Activated T-cell treated with anti-CD3 and anti-CD28 coated beads, Interleukin-2, amount 50 U/mL, for 24 hours (primary cell): ENCODE measurements at regions not wholly inside any gene's neighbourhood (a gene's known extent, or its start where the extent isn't known, plus 50 kb on each side); places are given as distances from the start of the nearest gene placed in this dataset.

Experiments
- DNase-seq: peaks from one replicate; pipeline ENCODE4 v3.0.0-alpha.2; 2020
- H3K27ac Mint-ChIP-seq: 2 replicates; pipeline ENCODE4 v1.8.0; 2020; ENCODE audit warnings: mild to moderate bottlenecking, mixed read lengths
- H3K27me3 Mint-ChIP-seq: 2 replicates; pipeline ENCODE4 v1.8.0; 2020; ENCODE audit warnings: mixed read lengths
- H3K36me3 Mint-ChIP-seq: 2 replicates; pipeline ENCODE4 v1.8.0; 2020; ENCODE audit warnings: low read depth, mixed read lengths
- H3K4me1 Mint-ChIP-seq: 2 replicates; pipeline ENCODE4 v1.8.0; 2020; ENCODE audit warnings: low read depth, mixed read lengths
- H3K4me3 Mint-ChIP-seq: 2 replicates; pipeline ENCODE4 v1.8.0; 2020; ENCODE audit warnings: mild to moderate bottlenecking, moderate library complexity, mixed read lengths
- H3K9me3 Mint-ChIP-seq: 2 replicates; pipeline ENCODE4 v1.8.0; 2020; ENCODE audit warnings: mixed read lengths

GRCh38 chr2:120995656-120996190 lies 260.1 kb downstream of the GLI2 start:
- no peaks in the 10 kb centered on the region for H3K9me3 Mint-ChIP-seq
- no peak overlapping the region for H3K4me3 Mint-ChIP-seq
- H3K4me1 Mint-ChIP-seq: no peaks in the 10 kb centered on the region
- H3K36me3 Mint-ChIP-seq: no peaks in the 10 kb centered on the region
- no peak for DNase-seq
- H3K27ac Mint-ChIP-seq: no peak overlapping the region
- H3K27me3 Mint-ChIP-seq: no peaks in the 10 kb centered on the region

DNA sequence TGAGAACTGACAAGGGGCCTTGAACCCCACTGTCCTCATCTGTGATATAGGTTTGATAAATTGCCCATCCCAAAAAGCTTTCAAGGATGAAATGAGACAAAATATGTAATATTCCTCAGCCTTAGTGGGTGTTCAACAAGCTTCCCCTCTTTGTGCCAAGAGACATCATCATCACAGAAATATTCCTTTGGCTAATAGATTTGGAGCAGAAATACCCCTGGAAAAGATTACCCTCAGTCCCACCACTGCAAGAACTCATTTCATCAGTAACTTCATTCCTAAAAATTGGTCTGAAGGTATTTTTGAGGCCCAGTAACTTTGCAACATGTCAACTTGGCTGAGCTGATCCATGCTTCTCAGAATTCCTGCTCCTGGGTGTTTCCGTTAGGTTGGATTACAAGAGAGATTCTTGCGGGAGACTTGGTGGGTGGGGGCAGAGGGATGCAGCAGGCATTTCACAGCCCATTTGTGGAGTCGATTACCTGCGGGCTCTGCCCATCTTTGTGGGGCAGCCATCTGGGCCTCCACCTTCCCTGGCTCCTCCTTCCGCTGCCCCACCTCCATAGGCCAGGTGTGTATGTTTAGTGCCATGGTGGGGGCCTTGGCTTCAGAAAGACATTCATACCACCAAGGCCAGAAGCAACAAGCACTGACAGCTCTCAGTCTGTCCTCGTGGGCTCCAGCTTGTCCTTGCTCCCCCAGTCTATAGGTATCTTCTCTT lies 263.9 kb downstream of the GLI2 start:
- no peak for DNase-seq
- H3K4me1 Mint-ChIP-seq: no peaks in the 10 kb centered on the region

GRCh38 chr2:121000804-121001203 lies 265.1 kb downstream of the GLI2 start:
- H3K9me3 Mint-ChIP-seq: no peaks in the 10 kb centered on the region
- no peak overlapping the region for H3K4me3 Mint-ChIP-seq
- H3K27ac Mint-ChIP-seq: no peak overlapping the region
- DNase-seq: no peak
- H3K27me3 Mint-ChIP-seq: peaks cover 3% of the 10 kb centered on the region
- H3K4me1 Mint-ChIP-seq: no peaks in the 10 kb centered on the region
- H3K36me3 Mint-ChIP-seq: no peaks in the 10 kb centered on the region

More for the DNA sequence above, 263.9 kb downstream of the GLI2 start:
- Mint-ChIP-seq H3K9me3 (no peaks in the 10 kb centered on the region), H3K27me3 (peaks cover 3% of the 10 kb centered on the region), H3K36me3 (no peaks in the 10 kb centered on the region), H3K4me3 (no peak overlapping the region), H3K27ac (no peak overlapping the region)

DNA sequence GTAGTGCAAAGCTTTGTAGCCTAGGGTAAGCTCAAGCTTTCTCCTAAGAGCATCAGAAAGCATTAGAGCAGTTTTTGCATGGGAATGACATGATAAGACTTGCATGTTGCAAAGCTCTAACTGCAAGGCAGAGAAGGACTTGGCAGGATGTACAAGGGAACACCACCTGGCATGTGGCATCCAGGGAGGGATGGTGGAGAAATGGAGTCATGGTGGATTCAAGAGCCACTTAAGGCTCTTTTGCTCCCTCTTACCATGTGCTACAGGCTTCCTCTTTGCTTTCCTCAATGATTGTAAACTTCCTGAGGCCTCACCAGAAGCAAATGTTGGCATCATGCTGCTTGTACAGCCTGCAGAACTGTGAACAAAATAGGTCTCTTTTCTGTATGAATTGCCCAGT lies 266.0 kb downstream of the GLI2 start:
- Mint-ChIP-seq H3K4me3 (no peak overlapping the region), H3K27ac (no peak overlapping the region), H3K9me3 (no peaks in the 10 kb centered on the region), H3K4me1 (no peaks in the 10 kb centered on the region), H3K27me3 (peaks cover 4% of the 10 kb centered on the region), H3K36me3 (no peaks in the 10 kb centered on the region)
- no peak for DNase-seq

- H3K4me1 Mint-ChIP-seq: no peaks in the 10 kb centered on the region
- no peak for DNase-seq
- H3K4me3 Mint-ChIP-seq: no peak overlapping the region
These were observed 266.9 kb downstream of the GLI2 start for GRCh38 chr2:121002597-121002996.

GRCh38 chr2:121003391-121003790 lies 267.7 kb downstream of the GLI2 start:
- Mint-ChIP-seq H3K4me3 (no peak overlapping the region), H3K4me1 (no peaks in the 10 kb centered on the region)
- no peak for DNase-seq

More at GRCh38 chr2:121002597-121002996, 266.9 kb downstream of the GLI2 start:
- Mint-ChIP-seq H3K27ac (no peak overlapping the region), H3K9me3 (no peaks in the 10 kb centered on the region), H3K36me3 (no peaks in the 10 kb centered on the region), H3K27me3 (peaks cover 9% of the 10 kb centered on the region)

DNA sequence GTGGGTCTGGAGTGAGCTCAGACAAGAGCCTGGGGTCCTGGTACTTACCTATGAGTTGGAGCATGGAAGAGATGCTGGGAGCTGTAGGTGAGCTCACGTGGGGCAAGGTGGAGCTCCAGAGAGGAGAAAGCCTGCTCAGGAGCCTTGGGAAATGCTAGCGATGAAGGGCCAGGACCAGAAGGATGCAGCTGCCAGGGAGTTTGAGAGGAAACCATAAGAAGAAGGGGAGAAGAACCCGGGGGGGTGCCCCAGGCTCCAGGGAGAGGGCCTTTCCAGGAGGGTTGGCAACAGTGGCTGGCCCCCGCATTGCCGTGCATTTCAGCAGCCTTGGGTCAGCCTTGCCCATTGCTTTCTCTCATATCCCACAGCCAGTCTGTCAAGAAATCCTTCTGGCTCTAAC lies 268.7 kb downstream of the GLI2 start:
- no peak for DNase-seq
- Mint-ChIP-seq H3K36me3 (no peaks in the 10 kb centered on the region), H3K4me3 (no peak overlapping the region), H3K4me1 (no peaks in the 10 kb centered on the region), H3K9me3 (peaks cover 3% of the 10 kb centered on the region), H3K27ac (no peak overlapping the region), H3K27me3 (peaks cover 23% of the 10 kb centered on the region)

More at GRCh38 chr2:121003391-121003790, 267.7 kb downstream of the GLI2 start:
- Mint-ChIP-seq H3K36me3 (no peaks in the 10 kb centered on the region), H3K27me3 (peaks cover 13% of the 10 kb centered on the region), H3K27ac (no peak overlapping the region), H3K9me3 (no peaks in the 10 kb centered on the region)

- H3K27me3 Mint-ChIP-seq: peaks cover 24% of the 10 kb centered on the region
- H3K4me1 Mint-ChIP-seq: no peaks in the 10 kb centered on the region
- H3K9me3 Mint-ChIP-seq: peaks cover 3% of the 10 kb centered on the region
- no peak overlapping the region for H3K4me3 Mint-ChIP-seq
- no peak for DNase-seq
- H3K36me3 Mint-ChIP-seq: no peaks in the 10 kb centered on the region
- no peak overlapping the region for H3K27ac Mint-ChIP-seq
These were observed 269.3 kb downstream of the GLI2 start for GRCh38 chr2:121004950-121005349.

DNA sequence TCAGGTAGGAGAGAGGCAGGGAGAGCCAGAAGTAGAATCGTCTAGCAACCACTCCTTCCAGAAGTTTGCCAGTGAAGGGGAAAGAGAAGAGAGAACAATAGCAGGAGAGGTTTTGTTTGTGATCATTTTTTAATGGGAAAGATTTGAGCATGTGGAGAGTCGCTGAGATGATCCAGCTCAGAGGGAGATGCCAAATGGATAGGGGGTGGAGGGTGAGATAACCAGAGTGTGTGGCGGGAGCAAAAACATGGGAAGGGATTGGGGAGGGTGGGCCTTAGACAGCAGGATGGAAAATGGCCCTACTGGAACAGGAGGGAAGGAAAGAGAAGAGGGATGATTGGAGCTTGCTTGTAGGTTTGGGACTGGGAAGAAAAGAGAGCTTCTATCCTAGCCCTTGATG lies 269.8 kb downstream of the GLI2 start:
- peaks cover 27% of the 10 kb centered on the region for H3K27me3 Mint-ChIP-seq
- no peak for DNase-seq
- no peaks in the 10 kb centered on the region for H3K36me3 Mint-ChIP-seq
- H3K4me1 Mint-ChIP-seq: no peaks in the 10 kb centered on the region
- H3K4me3 Mint-ChIP-seq: no peak overlapping the region
- no peak overlapping the region for H3K27ac Mint-ChIP-seq
- H3K9me3 Mint-ChIP-seq: peaks cover 5% of the 10 kb centered on the region

DNA sequence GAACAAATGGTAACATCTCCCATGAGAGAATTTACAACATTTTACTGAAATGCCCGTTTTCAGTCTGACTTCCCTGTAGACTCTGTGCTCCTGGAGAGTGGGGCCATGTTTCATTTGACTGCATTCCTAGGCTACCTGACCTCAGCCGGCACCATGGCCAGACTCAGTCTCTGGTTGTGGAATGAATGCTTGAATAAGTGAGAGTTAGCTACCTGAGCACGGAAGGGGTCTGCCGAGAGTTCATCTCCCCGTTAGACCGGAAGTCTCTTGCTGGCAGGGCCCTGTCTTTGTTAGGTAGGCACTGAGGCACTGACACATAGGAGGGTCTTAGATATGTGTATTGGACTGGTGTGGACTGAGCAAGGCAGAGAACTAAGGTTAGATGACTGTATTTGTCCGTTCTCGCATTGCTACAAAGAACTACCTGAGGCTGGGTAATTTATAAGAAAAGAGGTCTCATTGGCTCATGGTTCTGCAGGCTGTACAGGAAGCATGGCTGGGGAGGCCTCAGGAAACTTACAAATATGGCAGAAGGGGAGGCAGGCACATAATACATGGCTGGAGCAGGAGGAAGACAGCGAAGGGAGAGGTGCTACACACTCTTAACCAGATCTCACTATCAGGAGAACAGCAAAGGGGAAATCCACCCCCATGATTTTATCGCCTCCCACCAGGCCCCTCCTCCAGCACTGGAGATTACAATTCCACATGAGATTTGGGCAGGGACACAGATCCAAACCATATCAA lies 271.2 kb downstream of the GLI2 start:
- H3K27ac Mint-ChIP-seq: no peak overlapping the region
- DNase-seq: no peak
- no peak overlapping the region for H3K4me3 Mint-ChIP-seq
- peaks cover 6% of the 10 kb centered on the region for H3K9me3 Mint-ChIP-seq
- H3K27me3 Mint-ChIP-seq: peaks cover 27% of the 10 kb centered on the region
- no peaks in the 10 kb centered on the region for H3K36me3 Mint-ChIP-seq
- H3K4me1 Mint-ChIP-seq: no peaks in the 10 kb centered on the region

DNA sequence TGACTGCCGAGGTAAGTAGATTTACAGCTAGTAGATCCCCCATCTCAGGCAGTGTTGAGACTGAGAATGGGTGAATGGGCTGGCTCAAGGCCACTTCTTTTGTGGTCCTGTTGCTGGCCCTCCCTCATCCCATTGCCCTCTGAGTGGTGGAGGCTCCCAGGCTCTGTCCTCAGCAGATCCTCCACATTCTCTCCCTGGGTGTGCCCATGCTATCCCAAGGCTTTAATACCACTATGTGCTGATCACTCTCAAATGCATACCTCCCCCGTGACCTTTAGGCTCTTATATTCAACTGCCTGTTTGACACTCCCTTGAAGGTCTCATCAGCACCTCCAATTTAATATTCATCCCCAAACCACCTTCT lies 271.8 kb downstream of the GLI2 start:
- H3K4me1 Mint-ChIP-seq: no peaks in the 10 kb centered on the region
- DNase-seq: no peak
- H3K27me3 Mint-ChIP-seq: peaks cover 27% of the 10 kb centered on the region
- peaks cover 6% of the 10 kb centered on the region for H3K9me3 Mint-ChIP-seq
- no peaks in the 10 kb centered on the region for H3K36me3 Mint-ChIP-seq
- H3K4me3 Mint-ChIP-seq: no peak overlapping the region
- no peak overlapping the region for H3K27ac Mint-ChIP-seq

DNA sequence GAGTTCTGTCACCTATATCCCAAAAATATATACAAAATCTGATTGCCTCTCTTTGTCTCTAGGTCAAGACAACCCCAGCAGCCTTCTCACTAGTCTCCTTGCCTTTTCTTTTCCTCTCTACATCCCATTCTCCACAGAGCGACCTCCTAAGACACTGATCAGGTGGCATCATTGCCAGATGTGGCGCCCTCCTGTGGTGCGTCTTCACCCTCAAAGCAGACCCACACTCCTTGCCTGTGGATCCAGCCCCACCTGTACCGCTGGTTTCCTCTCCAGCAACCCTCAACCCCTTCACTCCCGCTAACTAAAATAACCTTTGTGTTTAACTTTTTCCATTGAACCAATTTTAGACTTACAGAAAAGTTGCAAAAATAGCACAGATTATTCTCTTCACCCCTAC lies 273.3 kb downstream of the GLI2 start:
- H3K27me3 Mint-ChIP-seq: peaks cover 24% of the 10 kb centered on the region
- no peaks in the 10 kb centered on the region for H3K36me3 Mint-ChIP-seq
- DNase-seq: no peak
- H3K4me3 Mint-ChIP-seq: no peak overlapping the region
- no peaks in the 10 kb centered on the region for H3K4me1 Mint-ChIP-seq
- H3K27ac Mint-ChIP-seq: no peak overlapping the region
- peaks cover 6% of the 10 kb centered on the region for H3K9me3 Mint-ChIP-seq

DNA sequence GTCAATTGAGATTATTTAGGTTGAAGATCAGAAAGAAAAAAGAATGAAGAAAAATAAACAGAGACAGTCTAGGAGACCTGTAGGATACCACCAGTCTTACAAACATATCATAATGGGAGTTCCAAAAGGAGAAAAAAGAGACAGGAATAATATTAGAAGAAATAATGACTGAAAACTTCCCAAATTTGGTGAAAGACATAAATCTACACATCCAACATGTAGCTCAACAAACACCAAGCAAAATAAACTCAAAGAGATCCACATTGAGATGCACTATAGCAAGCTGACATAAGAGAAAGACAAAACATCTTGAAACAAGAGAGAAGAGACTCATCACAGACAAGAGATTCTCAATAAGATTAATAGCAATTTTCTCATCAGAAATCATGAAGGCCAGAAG lies 274.0 kb downstream of the TFCP2L1 start:
- H3K36me3 Mint-ChIP-seq: no peaks in the 10 kb centered on the region
- H3K9me3 Mint-ChIP-seq: peaks cover 6% of the 10 kb centered on the region

GRCh38 chr2:121014876-121015275 lies 270.1 kb downstream of the TFCP2L1 start:
- Mint-ChIP-seq H3K9me3 (peaks cover 3% of the 10 kb centered on the region), H3K27ac (no peak overlapping the region), H3K36me3 (no peaks in the 10 kb centered on the region), H3K4me3 (no peak overlapping the region), H3K4me1 (no peaks in the 10 kb centered on the region), H3K27me3 (peaks cover 12% of the 10 kb centered on the region)
- no peak for DNase-seq

More for the DNA sequence above, 274.0 kb downstream of the TFCP2L1 start:
- no peak for DNase-seq
- no peak overlapping the region for H3K4me3 Mint-ChIP-seq
- H3K27me3 Mint-ChIP-seq: peaks cover 24% of the 10 kb centered on the region
- no peaks in the 10 kb centered on the region for H3K4me1 Mint-ChIP-seq
- H3K27ac Mint-ChIP-seq: no peak overlapping the region

DNA sequence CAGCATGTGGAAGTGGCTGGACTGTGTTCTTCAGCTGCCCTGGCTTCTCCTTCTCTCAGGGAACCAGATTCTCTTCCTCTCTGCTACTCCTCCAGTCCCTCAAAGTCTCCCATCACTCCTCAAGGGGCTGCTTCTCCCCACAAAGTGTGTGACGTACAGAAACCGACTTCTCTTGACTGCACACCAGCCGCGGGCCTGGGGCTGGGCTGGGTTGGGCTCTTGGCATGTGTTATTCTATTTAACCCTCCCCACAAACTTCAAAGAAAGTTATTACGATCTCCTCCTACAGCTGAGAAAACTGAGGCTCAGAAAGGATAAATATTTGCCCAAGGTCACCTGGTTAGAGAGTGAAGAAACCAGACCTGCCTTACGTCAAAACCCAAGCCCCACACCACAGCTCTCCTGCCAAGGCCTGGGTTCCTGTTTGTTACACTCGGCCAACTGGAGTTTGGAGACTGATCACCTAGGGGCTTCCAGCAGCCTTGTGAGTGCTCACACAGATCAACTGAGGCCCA lies 269.0 kb downstream of the TFCP2L1 start:
- H3K36me3 Mint-ChIP-seq: no peaks in the 10 kb centered on the region
- no peaks in the 10 kb centered on the region for H3K9me3 Mint-ChIP-seq
- H3K4me1 Mint-ChIP-seq: no peaks in the 10 kb centered on the region
- no peak for DNase-seq
- peaks cover 11% of the 10 kb centered on the region for H3K27me3 Mint-ChIP-seq
- no peak overlapping the region for H3K27ac Mint-ChIP-seq
- no peak overlapping the region for H3K4me3 Mint-ChIP-seq
